NCI-H146 treated with DMSO at 0.1 percent for 48 hours (cell line): ENCODE measurements at regions not wholly inside any gene's neighbourhood (a gene's known extent, or its start where the extent isn't known, plus 50 kb on each side); places are given as distances from the start of the nearest gene placed in this dataset.
"Not testable (repeated sequence)": the region's sequence is repeated elsewhere in the genome, so short reads cannot be mapped to it uniquely, and the experiment has no call there.

Source experiments
- DNase-seq: peaks from one replicate; lab custom pipeline; 2025; ENCODE audit not compliant: unreplicated experiment; lab: John Stamatoyannopoulos, UW

DNA sequence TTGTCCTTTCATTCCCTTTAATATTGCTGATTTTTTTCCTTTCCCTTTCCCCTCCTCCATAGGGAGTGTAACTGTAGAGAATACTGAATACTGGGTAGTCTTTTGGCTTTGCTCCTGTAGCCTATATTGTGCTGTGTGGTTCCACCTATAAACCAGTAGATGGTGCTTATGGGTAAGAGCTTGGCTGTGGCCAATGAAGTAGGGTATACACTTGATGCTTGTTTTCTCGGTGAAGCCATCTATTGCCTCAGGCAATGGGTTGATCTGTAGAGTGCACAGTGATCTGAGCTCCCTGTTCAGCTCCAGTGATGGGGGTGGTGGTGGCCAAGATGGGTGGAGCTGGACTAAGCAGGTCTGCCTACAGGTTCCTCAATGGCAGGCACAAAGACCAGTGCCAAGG lies 203.3 kb upstream of the IMPG1 start:
- no peak for DNase-seq

DNA sequence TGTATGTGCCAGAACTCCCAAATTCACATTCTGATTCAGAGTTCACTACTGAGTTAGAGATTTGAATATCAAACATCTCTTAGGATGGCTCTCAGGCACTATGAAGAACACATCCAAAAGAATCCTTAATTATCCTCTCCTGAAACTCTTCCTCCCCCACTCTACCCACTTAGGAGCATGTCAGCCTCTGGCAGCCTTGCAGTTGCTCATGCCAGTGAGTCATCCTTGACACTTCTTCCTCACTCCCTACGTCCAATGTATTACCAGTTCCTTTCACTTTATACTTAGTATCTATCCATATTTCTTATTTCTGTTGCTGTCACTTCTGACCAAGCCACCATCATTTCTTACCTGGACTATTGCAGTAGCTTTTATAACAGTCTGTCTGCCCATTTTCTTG lies 192.0 kb upstream of the IMPG1 start:
- DNase-seq = no peak

DNA sequence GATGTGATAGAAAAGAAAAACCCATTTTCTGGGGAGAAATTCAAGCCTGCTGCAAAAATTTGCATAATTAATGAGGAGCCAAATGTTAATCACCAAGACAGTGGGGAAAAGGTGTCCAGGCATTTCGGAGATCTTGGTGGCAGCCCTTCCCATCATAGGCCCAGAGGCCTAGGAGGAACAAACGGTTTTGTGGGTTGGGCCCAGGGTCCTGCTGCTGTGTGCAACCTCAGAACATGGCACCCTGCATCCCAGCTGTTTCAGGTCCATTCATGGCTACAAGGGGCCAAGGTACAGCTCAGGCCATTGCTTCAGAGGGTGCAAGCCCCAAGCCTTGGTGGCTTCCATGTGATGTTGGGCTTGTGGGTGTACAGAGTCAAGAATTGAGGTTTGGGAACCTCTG lies 189.8 kb upstream of the IMPG1 start:
- DNase-seq = no peak

DNA sequence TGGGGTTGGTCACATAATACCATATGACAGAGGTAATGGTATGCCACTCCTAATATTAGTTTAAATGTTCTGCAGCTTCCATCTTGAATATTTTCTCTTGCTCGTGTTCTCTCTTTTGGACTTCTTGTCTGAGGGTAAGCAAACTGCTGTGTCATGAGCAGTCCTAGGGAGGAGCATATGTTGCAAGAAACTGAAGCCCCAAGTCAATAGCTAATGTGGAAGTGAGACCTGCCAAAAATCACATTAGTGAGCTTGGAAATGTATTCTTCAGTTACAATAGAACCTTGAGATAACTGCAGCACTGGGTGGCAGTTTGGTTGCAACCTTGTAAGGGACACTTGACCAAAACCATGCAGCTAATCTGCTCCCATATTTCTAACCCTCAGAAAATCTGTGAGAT lies 178.2 kb upstream of the IMPG1 start:
- DNase-seq = no peak

DNA sequence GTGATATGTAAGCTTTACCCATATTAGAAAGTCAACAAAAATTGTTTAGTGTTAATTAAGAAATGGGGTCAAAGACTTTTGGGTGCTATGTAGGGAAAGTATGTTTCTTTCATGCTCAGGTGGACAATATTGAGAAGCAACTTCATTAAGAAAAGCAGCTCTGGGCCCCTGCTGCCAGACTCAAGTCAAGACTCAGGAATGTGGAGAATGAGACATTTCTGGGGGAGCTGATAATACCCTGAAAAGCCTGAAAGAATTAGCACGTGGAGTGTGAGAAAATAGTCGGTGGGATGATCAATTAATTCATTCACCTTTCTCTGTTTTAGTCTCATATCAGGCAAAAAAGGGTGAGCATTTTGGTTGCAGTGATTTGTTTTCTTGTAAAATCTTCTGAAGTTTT lies 175.1 kb upstream of the IMPG1 start:
- no peak for DNase-seq

DNA sequence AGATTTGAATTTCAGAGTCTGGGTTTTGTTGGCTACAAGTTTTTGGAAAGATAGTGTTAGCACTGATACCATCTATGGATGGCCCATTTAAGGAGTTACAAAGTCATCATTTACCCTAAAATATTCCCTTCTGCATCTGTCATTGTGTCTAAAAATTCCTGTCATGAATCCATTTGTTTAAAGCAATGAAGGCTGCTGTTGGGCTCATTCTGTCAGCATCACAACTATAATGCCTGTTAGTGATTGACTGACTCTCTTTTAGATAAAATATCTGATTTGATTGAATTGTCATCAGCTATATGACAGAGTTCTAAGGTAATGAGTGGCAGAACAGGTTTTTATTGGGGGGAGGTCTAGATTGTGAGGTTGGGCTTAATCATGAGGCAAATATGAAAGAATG lies 167.6 kb upstream of the IMPG1 start:
- DNase-seq = no peak

DNA sequence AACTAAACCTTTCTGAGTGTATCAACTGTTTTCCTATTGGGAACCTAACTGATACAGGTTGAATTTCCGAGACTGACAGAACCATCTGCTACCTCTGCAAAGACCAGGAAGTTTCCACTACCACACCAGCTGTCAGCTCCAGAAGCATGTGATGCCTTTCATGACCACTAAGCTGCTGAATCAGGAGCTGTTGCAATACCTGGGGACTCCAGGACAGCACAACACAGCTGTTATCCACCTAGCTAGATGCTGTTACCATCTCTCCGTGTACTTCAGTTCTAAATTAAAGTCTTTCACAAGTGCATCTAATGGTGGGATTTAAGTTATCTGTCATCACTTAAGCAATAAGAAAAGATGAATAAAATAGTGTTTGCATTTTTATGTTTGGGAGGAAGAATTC lies 158.2 kb upstream of the IMPG1 start:
- DNase-seq = peak; percentile 19

DNA sequence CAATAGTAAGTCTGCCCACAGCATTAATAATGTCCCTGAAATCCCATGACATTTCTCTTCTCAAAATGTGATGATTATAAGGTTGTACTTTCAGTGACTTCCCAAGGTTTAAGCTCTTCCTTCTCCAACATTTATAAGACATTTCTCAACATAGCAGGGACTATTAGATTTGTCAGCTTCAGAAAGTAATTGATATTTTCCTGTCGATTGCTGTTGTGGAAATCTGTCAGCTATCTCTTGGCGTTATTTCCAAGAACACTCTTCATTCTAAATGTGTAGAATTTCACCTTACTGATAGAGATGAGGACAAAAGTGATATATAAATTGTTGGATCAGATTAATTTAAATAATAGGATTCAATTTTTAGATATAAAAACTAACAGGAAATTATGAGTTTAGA lies 149.7 kb upstream of the IMPG1 start:
- no peak for DNase-seq

DNA sequence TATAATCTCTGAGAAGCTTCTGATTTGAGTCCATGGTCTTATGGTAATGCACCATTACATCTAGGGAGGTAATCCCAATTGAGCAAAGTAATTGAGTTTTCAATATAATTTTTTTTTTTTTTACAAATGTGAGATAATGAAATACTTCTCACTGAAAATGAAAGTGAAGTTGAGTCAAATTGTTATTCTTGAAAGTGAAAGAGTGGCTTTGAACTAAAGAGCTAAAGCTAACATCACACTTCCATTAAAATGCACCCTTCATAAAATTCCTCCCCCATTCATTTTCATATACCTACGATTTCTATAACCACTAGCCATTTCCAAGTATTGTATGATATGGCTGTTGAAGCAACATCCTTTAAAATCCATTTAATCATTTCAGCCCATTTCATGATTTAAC lies 149.1 kb upstream of the IMPG1 start:
- no peak for DNase-seq

DNA sequence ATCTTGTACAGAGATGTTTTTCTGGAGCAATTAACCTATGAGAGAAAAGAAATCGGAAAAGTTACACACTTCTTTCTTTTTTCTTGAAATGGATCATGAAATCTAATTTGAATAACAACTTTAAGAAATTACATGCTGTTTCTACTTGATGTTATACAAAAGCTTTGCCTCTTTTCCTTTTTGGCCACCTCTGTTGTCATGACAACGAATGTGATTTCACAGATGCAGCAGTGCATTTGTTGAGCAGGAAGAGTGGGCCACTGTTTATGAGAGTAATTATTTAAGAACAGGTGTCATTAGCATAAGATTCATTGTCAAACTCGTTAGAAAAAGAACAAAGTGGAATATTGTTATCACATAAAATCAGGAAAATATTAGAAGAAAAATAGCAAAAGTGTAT lies 148.3 kb upstream of the IMPG1 start:
- no peak for DNase-seq

DNA sequence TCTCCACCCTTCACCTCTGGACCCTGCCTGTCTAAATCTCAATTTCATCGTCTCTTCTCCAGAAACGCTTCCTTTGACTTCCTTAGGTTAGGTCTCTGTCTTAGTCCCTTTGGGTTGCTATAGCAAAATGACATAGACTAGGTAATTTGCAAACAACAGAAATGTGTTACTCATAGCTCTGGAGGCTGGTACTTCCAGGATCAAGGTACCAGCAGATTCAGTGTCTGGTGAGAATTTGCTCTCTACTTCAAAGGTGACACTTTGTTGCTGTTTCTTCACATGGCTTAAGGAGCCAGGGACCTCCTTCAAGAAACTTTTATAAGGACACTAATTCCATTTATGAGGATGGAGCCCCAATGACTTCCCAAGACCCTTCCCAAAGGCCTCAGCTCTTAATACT lies 145.1 kb upstream of the IMPG1 start:
- DNase-seq = no peak

DNA sequence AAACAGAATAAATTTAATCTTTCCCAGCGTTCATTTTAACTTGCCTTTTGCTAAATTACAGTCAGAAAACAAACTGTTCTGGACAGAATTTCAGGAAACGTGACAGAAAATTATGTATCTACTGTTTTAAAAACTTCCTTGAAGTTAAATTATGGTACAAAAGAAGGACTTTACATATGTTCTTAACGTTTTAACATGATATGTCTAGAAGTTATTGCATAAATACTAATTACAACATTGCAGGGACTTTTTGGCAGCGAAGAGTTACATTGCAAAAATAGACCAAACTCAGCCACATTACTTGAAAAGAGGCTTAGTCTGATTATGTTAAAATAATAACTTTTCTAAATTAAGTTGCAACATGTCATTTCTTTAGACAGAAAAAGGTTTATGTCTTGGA lies 142.1 kb upstream of the IMPG1 start:
- no peak for DNase-seq

DNA sequence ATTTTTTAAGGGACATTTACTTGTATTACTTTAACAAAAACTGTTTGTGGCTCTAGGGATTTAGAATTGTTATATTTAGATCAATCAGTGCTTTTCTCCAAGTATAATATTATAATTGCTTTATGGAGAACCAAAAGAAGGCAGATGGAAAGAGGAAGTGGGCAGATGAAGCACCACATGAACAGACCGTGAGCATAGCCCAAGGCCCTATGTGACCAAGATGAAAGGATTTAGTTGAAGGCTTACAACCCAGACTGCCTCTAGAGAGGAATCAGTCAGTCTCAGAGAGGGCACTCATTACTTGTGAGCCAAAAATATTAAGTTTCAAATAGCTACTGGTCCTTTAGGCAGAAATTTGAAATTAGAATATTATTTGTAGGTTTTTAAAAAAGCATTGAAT lies 102.3 kb upstream of the IMPG1 start:
- DNase-seq = no peak

DNA sequence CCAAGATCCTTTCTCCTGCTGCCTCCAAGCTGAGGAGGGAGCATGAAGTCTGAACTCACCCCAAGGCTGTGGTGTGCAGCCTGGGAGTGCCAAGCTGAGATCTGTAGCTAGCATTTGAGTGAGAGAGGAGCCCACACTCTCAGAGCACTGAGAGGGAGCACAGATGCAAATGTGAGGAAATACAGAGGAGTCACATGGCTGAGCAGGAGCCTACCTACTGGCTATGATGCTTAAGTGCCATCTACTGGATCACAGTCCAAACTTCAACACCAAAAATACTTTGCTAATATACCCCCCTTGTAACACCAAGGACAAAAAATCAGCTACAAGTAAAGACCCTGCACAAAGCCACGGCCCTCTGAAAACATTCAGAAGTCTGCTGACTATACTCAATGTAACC lies 94.4 kb upstream of the IMPG1 start:
- peak; percentile 44 for DNase-seq

DNA sequence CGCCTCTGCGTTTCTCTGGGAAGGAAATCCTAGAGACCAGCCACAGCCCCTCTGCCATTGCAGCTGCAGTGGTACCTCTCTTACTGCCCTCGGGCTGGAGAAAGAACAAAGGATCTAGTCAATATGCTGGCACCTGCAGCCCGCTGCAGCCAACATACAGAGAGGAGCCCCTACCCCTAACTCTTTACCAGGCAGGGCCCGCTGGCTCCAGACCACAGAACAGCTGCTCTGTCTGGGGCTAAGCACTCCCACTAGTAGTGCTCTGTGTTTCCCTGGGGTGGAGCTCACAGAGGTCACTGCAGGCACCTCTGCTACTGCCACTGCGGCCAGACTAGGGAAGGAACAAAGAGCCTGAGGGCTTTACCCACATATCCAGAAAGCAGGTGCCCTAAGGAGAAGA lies 93.8 kb upstream of the IMPG1 start:
- peak; percentile 88 for DNase-seq

DNA sequence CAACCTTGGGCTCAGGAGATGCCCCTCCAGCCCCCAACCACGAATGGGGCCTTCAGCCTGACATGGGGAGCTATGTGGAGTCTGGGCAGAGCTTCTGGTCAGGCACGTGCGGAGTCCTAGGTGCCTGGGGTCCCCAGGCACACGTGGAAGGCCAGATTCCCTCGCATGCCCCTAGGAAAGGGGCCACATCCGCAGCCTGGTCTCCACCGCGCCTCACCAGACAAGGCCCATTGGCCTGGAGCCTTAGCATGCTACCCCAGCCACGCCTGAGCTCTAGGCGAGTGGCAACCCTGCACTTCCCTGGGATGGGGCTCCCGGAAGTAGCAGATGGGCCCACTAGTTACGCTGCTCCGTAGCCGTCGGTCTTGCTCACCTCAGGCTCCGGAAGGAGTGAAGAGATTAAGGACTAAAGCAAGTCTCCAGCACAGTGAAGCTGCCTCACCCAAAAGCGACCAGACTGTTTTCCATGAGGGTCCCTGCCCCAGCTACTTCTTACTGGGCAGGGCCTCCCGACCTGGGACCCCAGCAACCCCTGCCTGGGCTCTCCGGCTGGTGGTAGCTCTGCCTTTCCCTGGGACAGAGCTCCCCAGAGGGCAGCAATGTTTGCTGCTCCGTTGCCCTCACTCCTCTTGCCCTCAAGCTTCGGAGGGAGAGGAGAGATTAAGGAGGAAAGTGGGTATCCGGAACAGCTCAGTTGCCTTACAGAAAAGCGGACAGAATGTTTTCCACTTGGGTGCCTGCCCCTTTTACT lies 93.2 kb upstream of the IMPG1 start:
- DNase-seq = no peak

DNA sequence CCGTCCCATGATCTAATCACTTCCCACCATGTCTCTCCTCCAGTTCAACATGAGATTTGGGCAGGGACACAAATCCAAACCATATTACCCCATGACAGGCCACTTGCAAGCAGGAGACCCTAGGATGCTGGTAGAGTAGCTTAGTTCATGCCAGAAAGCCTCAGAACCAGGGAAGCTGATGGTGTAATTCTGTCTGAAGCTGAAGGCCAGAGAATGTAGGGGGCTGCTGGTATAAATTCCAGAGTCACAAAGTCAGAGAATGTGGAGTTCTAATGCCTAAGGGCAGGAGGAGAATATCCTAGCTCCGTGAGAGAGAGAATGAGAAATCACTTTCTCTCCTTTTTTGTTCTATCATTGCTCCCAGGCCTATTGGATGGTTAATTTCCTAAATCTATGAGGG lies 90.3 kb upstream of the IMPG1 start:
- no peak for DNase-seq

DNA sequence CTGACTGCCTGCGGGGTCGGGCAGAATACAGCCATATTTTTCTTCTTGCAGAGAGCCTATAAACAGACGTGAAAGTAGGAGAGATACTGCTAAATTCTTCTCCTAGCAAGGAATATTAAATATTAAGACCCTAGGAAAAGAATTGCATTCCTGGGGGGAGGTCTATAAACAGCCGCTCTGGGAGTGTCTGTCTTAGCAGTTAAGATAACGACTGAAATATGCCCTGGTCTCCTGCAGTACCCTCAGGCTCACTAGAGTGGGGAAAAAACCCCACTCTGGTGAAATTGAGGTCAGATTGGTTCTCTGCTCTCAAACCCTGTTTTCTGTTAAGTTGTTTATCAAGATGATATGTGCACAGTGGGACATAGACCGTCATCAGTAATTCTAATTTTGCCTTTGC lies 85.3 kb upstream of the IMPG1 start:
- DNase-seq = not testable (repeated sequence)

DNA sequence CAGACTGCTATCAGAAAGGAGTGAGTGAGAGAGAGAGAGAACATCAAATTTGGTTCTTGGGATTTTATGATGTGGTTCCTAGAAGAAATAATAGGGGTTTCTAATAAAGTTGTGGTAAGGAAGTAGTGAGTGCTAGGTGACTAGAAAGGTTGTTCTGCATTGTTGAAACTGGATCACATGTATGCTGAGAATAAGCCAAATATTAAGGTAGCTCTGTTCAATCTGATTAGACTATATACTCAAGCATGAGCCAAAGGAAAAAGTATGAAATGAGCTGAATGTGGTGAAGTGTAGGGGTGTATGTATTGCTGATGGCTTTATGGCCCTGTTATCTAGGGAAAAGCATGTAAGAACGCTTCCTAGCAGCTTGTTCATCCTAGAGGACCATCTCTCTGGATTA lies 63.0 kb upstream of the IMPG1 start:
- DNase-seq = no peak

DNA sequence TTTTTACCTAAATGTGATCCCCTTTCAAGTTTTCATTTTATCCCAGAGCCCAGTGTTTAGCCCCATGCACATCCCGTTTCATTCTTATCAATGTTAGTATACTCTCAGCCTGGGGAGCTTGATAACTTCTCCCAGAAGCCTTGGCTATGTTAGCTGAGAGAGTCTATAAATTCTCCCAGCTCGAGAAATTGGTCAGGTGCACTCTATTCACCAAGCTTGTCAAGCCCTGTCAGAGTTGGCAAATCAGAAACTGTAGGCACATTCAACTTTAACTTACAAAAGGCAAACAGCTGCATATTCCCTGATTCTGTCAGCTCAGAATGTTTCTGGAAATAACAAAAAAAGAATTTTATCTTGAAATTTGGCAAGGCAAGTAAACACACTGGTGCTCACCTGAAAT lies 62.2 kb upstream of the IMPG1 start:
- no peak for DNase-seq

DNA sequence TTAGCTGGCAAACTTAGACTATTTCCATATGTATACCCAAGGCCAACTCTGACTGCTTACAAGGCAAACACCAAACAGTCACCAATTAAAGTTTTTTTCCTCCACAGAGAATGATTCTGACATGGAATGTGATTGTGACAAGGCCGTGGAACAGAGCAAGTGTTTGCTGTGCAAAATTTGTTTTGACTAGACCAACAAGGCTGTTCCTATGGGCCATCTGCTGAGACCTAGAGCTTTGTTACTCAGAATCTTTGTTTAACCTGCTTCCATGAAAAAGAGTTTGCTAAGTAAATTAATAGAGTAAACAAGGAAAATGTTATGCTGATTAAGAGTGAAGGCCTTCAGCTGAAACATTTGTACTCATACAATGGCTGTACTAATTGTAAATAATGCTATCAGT lies 51.6 kb upstream of the IMPG1 start:
- peak; percentile 93 for DNase-seq
